MM.1S (cell line): ENCODE measurements at regions not wholly inside any gene's neighbourhood (a gene's known extent, or its start where the extent isn't known, plus 50 kb on each side); places are given as distances from the start of the nearest gene placed in this dataset.

Experiments used
- EZH2 ChIP-seq: fragments of 300-600 bp; sonication (generic); optimal IDR thresholded peaks from 2 replicates; pipeline ENCODE3; 2017; ENCODE audit warnings: low read depth, mild to moderate bottlenecking, antibody characterized with exemption, low read length, mixed read lengths
- TF ChIP-seq, protein P1 (sequence below): fragments of 300-600 bp; sonication (generic); IDR thresholded peaks from 2 replicates; pipeline ENCODE4 v1.5.1; 2016; ENCODE audit warnings: antibody characterized with exemption, low read length, mixed read lengths

DNA sequence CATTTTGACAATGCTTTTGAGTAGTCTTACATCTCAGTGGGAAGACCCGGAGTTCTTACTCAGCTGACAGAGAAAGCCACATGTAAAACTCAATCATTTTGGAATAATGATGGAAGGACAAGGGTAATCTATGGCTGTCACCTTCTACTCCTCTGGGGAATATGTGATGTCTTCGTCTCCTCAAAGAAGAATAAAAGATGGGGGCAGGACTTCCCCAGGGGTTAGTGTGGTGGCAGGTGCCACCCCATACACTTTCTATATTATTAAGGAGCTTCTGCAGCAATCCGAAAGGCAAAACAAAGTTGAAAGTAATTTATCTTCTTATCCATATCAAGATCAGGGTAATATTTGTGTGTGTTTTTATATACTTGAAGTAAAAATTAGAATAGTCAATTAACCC lies 180.4 kb upstream of the TOPAZ1 start:
- TF ChIP-seq, protein P1, sequence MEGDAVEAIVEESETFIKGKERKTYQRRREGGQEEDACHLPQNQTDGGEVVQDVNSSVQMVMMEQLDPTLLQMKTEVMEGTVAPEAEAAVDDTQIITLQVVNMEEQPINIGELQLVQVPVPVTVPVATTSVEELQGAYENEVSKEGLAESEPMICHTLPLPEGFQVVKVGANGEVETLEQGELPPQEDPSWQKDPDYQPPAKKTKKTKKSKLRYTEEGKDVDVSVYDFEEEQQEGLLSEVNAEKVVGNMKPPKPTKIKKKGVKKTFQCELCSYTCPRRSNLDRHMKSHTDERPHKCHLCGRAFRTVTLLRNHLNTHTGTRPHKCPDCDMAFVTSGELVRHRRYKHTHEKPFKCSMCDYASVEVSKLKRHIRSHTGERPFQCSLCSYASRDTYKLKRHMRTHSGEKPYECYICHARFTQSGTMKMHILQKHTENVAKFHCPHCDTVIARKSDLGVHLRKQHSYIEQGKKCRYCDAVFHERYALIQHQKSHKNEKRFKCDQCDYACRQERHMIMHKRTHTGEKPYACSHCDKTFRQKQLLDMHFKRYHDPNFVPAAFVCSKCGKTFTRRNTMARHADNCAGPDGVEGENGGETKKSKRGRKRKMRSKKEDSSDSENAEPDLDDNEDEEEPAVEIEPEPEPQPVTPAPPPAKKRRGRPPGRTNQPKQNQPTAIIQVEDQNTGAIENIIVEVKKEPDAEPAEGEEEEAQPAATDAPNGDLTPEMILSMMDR = no peak
- TF ChIP-seq EZH2 = no peak
